A204.1 (cell line): ENCODE measurements at regions not wholly inside any gene's neighbourhood (a gene's known extent, or its start where the extent isn't known, plus 50 kb on each side); places are given as distances from the start of the nearest gene placed in this dataset.
"Not testable (repeated sequence)": the region's sequence is repeated elsewhere in the genome, so short reads cannot be mapped to it uniquely, and the experiment has no call there.

Source experiments
- FAIRE-seq: peaks from 2 replicates; lab custom pipeline; 2012; peaks lifted over from hg19 to GRCh38; lab: Jason Lieb, UNC

GRCh38 chr6:49274809-49275769 lies 188.0 kb downstream of the MMUT start:
- not testable (repeated sequence) for FAIRE-seq

DNA sequence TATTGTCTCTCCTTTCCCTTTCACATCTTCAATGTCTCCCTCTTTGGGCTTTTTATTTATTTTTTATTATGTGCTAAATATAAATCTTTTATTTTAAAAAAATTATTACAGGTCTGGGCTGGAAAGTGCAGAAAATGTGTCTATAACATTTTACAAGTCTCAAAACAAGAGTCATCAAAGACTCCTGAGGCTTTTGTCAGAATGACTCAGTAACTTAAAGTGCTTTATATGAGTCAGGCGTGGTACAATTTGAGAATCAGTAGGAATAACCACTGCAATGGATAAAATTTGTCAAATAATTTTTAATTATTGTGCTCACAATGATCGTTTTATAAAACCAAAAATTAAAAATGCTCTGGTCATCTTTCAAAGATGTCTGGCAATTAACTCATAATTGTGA lies 193.9 kb downstream of the MMUT start:
- no peak for FAIRE-seq

GRCh38 chr6:49264909-49265308 lies 198.1 kb downstream of the MMUT start:
- no peak for FAIRE-seq

DNA sequence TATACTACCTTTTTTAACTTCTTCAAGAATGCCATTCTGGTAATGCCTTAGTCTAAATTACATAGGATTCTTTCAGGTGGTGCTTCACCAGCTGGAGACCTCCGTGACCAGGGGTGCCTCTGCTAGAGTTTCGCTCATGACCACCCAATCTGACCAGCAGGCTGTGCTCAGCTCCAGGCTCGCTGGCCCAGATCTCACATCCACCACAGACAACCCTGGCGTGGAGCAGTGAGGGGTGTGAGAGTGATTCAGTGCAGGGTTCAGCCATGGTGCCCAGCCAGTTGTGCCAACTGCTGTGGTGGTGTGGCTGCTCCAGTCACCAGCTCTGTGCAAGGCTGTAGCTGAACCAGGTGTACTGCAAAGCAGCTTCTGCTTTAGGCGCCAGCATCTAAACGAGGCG lies 198.6 kb downstream of the MMUT start:
- FAIRE-seq = no peak

DNA sequence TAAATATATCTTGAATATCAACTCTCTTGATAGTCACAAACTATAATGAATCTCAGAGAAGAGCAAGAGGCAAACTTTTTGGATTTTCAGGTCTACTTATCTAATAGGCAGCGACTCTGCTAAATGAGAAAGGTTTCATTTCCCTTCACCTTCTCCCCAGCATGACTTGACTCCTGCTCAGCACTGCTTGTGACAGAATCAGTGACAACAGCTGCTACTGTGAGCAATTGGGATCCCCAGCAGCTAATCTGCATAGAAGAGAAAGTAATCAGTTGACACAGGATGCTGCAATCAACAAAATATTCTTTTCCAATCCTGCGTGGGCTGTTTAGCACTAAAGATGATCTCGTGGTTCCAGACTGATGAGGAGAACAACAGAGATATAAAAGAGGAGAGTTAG lies 205.5 kb downstream of the MMUT start:
- no peak for FAIRE-seq

DNA sequence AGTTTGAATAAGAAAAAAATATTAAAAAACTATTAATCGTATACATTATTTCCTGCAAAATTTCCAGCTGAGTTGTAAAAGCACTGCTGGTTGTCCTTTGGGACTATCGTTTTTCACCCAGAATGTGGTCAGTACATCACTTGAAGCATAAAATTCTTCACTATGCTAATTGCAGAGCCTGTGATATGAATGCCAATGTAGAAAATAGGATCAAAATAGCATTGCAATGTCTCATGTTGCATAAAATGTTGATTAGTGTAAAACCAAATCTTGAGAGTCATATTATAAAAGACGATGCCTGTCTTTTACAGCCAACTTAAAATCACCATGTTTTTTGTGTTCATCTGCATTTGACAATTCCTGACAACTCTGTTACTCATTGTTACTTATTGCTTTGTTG lies 207.7 kb downstream of the MMUT start:
- FAIRE-seq = no peak

DNA sequence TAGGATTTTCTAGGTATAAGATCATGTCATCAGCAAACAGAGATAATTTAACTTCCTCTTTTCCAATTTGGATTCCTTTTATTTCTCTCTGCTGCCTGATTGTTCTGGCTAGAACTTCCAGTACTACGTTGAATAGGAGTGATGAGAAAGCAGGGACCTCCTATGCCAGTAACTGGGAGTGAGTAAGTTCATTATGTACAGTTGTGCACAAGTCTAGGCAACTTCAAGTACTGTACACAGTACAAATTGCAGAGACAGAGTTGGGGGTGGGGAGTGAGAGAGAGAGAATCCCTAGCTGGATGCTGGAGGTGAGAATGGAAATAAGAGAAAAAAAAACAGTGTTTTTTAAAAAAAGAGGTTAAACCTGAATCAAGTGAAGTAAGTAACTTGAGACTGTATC lies 210.2 kb downstream of the MMUT start:
- FAIRE-seq = no peak

- FAIRE-seq = no peak
These were observed 229.6 kb downstream of the MMUT start for GRCh38 chr6:49233483-49233882.

DNA sequence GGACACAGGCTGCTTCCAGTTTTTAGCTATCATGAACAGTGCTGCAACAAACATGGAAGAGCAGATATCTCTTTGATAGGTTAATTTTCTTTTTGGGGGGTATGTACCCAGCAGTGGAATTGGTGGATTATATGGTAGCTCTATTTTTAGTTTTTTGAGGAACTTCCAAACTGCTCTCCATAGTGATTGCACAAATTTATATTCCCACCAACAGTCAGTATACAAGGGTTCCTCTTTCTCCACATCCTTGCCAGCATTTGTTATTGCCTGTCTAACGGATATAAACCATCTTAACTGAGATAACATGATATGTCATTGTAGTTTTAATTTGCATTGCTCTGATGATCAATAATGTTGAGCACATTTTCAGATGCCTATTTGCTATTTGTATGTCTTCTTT lies 237.6 kb downstream of the MMUT start:
- no peak for FAIRE-seq

- peak; percentile 83 for FAIRE-seq
These were observed 242.8 kb downstream of the MMUT start for GRCh38 chr6:49220293-49220692.

DNA sequence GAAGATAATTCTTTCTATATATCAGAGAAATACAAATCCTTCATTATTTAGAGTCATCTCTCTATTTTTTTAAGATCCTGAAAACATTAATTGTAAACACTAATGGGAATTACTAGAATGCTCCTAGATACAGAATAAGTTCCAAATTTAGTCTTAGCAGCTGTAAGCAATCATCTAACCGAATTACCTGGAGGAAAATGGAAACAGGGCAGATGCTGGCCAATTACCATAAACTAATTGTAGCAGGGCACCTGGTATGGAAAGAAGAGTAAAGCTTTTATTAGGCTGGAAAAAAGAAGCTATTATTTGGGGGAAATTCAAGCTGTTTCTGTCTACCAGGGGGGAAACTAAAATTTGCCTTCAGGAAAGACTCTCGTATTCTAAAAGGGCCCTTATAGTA lies 257.5 kb downstream of the MMUT start:
- no peak for FAIRE-seq

- no peak for FAIRE-seq
These were observed 260.0 kb downstream of the MMUT start for GRCh38 chr6:49202924-49203536.

DNA sequence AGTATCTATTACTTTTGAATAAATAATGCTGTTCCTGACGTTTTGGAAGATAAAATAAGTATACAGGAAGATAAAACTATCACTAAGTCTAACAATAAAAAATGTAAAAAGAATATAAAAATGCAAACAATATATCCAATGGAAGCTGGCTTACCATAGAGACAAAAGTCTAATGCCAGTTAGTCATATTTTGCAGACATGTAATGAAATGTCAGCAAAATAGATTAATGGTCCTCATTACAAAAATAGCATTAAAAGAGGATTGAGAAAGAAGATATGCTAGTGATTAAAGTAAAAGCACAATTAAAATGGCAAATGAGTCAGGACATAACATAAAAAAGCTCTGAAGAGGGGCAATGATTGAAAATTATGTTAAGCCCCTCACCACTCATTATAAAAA lies 265.0 kb downstream of the MMUT start:
- FAIRE-seq = no peak

GRCh38 chr6:49162379-49162778 lies 300.7 kb downstream of the MMUT start:
- not testable (repeated sequence) for FAIRE-seq

DNA sequence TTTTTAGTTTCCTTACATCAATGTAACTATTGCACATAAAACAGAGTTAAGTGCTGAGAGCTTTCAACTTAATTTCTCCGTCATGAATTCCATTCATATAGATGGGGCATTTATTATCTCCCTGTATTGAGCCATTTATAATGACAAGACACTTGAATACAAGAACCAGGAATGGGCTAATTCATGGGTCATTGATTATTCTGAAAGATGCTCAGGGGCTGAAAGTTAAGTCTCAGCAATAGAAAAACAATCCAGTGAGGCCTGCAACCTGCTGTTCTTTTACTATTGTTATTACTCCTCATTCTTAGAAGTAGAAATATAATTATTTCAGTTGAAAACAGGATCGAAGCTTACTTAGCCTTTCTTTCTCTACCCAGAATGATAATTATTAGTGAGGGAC lies 307.7 kb downstream of the MMUT start:
- no peak for FAIRE-seq

- no peak for FAIRE-seq
These were observed 311.1 kb downstream of the MMUT start for GRCh38 chr6:49151957-49152356.

- FAIRE-seq = peak; percentile 14
These were observed 311.6 kb downstream of the MMUT start for GRCh38 chr6:49151461-49151860.

DNA sequence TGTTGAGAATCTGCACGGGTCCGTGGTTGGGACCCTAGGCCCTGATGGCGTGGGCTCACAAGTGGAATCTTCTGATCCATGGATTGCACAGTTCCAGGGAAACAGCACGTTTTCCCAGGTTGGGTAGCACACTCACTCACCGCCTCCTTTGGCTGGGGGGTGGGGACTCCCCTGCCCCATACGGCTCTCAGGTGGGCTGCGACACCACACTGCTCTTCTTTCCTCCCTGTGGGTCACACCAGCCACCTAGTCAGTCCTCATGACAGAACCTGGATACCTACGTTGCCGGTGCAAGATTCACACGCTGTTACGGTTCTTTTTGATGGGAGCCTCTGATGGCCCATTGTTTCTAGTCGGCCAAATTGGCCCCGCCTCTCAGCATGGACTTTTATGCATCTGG lies 312.0 kb downstream of the MMUT start:
- FAIRE-seq = no peak

DNA sequence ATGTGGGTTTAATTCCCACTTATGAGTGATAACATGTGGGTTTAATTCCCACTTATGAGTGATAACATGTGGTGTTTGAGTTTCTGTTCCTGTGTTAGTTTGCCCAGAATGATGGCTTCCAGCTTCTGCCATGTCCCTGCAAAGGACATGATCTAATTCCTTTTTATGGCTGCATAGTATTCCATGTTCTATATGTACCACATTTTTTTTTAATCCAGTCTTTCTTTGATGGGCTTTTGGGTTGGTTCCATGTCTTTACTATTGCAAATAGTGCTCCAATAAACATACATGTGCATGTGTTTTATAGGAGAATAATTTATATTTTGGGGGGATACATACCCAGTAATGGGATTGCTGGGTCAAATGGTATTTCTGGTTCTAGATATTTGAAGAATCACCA lies 317.8 kb downstream of the MMUT start:
- FAIRE-seq = no peak

DNA sequence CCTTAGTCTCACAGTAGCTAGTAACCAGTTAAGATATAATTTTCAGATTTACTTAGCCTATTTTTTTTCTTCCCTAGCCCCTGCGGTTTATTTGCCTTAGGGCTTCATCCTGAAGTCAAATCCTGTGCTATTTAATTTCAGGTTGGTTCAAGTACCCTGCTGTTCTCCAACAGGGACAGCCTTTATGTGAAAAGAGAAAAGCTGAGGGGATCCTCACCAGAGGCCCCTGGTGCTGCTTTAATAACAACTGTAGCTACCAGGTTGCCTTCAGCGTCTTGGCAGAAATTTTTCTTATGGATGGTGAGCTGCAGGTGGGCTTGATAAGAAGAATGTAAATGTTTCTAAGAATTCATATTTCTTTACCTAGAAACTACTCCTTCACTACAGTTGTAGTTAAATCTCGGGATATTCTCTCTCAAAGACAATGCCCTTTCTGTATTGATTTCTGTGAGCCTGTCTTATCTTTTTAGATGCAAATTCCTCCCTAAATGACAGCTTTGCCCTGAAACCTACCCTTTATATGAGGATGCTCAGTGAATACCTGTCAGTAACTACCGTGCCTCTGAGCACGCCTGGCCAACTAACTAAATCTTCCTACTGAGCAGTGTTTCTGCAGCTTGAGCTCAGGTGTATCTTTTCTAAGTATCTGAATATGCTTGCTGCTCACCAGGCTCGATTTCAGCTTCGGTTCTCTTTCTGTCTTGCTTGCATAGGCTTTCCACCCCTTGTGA lies 320.5 kb downstream of the MMUT start:
- no peak for FAIRE-seq

DNA sequence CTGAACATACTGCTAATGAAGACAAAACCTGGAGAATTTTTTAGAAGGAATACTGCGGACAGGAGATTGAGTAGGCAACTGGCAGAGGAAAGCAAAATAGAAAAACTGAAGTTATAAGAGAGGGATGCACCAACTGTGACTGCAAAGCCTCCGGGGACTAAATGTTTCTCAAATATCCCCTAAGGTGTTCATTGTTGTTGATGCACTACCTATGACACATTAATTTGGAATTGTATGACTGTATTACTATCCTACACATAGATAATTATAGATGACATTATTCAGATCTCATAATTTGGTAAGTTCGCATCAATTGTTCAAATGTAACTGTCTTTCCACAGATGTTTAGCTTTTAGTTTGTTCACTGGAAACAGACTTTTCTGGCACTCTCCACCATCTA lies 341.1 kb downstream of the MMUT start:
- FAIRE-seq = no peak

GRCh38 chr6:49118478-49118877 lies 344.6 kb downstream of the MMUT start:
- no peak for FAIRE-seq

- FAIRE-seq = no peak
These were observed 352.1 kb downstream of the MMUT start for GRCh38 chr6:49110916-49111315.
